H9 (cell line): ENCODE measurements at regions not wholly inside any gene's neighbourhood (a gene's known extent, or its start where the extent isn't known, plus 50 kb on each side); places are given as distances from the start of the nearest gene placed in this dataset.

ENCODE experiments used
- DNase-seq: peaks from one replicate; pipeline ENCODE4 v3.0.0-alpha.2; 2017
- H2AFZ ChIP-seq: one replicate; pipeline ENCODE4 v1.6.1; 2013; ENCODE audit warnings: mild to moderate bottlenecking, low read length, control low read depth, moderate library complexity
- H2AK5ac ChIP-seq: 2 replicates; pipeline ENCODE4 v1.6.1; 2013; ENCODE audit warnings: low read length, control low read depth, mixed read lengths; ENCODE audit not compliant: insufficient read length
- H2BK120ac ChIP-seq: one replicate; pipeline ENCODE4 v1.6.1; 2013; ENCODE audit warnings: low read depth, mild to moderate bottlenecking, low read length, control low read depth, inconsistent platforms; ENCODE audit not compliant: poor library complexity, severe bottlenecking
- H2BK12ac ChIP-seq: 2 replicates; pipeline ENCODE4 v1.6.1; 2013; ENCODE audit warnings: low read length, control low read depth, mixed read lengths, low read depth; ENCODE audit not compliant: insufficient read length
- H2BK15ac ChIP-seq: 2 replicates; pipeline ENCODE4 v1.6.1; 2013; ENCODE audit warnings: low read depth, low read length, control low read depth
- H2BK20ac ChIP-seq: one replicate; pipeline ENCODE4 v1.6.1; 2013; ENCODE audit warnings: low read depth, mild to moderate bottlenecking, low read length, control low read depth, inconsistent platforms; ENCODE audit not compliant: poor library complexity, severe bottlenecking
- H2BK5ac ChIP-seq: 2 replicates; pipeline ENCODE4 v1.6.1; 2013; ENCODE audit warnings: low read length, control low read depth, mixed read lengths; ENCODE audit not compliant: insufficient read length
- H3K14ac ChIP-seq: 2 replicates; pipeline ENCODE4 v1.6.1; 2013; ENCODE audit warnings: low read length, control low read depth; ENCODE audit not compliant: insufficient read depth
- H3K18ac ChIP-seq: 2 replicates; pipeline ENCODE4 v1.6.1; 2013; ENCODE audit warnings: low read depth, mild to moderate bottlenecking, mixed read lengths, low read length, control low read depth; ENCODE audit not compliant: insufficient read length
- H3K23ac ChIP-seq: 2 replicates; pipeline ENCODE4 v1.6.1; 2013; ENCODE audit warnings: low read length, control low read depth, mixed read lengths, low read depth; ENCODE audit not compliant: insufficient read length
- H3K23me2 ChIP-seq: 2 replicates; pipeline ENCODE4 v1.6.1; 2013; ENCODE audit warnings: low read depth, mild to moderate bottlenecking, mixed read lengths, low read length, control low read depth; ENCODE audit not compliant: insufficient read length, poor library complexity, severe bottlenecking
- H3K27ac ChIP-seq: 2 replicates; pipeline ENCODE4 v1.5.1; 2013; ENCODE audit warnings: low read length, control low read depth, mixed read lengths, low read depth; ENCODE audit not compliant: insufficient read length
- H3K27me3 ChIP-seq: 2 replicates; pipeline ENCODE4 v1.6.1; 2013; ENCODE audit warnings: low read length, control low read depth, inconsistent platforms; ENCODE audit not compliant: insufficient read depth
- H3K4ac ChIP-seq: 2 replicates; pipeline ENCODE4 v1.6.1; 2013; ENCODE audit warnings: low read depth, mild to moderate bottlenecking, control low read depth, inconsistent platforms, low read length, moderate library complexity
- H3K4me1 ChIP-seq: 2 replicates; pipeline ENCODE4 v1.6.1; 2013; ENCODE audit warnings: low read length, control low read depth, inconsistent platforms; ENCODE audit not compliant: insufficient read depth
- H3K4me2 ChIP-seq: 2 replicates; pipeline ENCODE4 v1.6.1; 2013; ENCODE audit warnings: low read length, control low read depth, mixed read lengths; ENCODE audit not compliant: insufficient read length, insufficient read depth
- H3K56ac ChIP-seq: 2 replicates; pipeline ENCODE4 v1.6.1; 2013; ENCODE audit warnings: low read depth, mild to moderate bottlenecking, mixed read lengths, low read length, control low read depth; ENCODE audit not compliant: insufficient read length
- H3K79me1 ChIP-seq: 2 replicates; pipeline ENCODE4 v1.6.1; 2013; ENCODE audit warnings: low read depth, mild to moderate bottlenecking, moderate library complexity, low read length, control low read depth, inconsistent platforms; ENCODE audit not compliant: insufficient read depth, poor library complexity, severe bottlenecking
- H3K79me2 ChIP-seq: 2 replicates; pipeline ENCODE4 v1.6.1; 2013; ENCODE audit warnings: low read length, control low read depth, inconsistent platforms; ENCODE audit not compliant: insufficient read depth
- H3K9ac ChIP-seq: 2 replicates; pipeline ENCODE4 v1.6.1; 2013; ENCODE audit warnings: low read length, control low read depth, mixed read lengths; ENCODE audit not compliant: insufficient read length; ENCODE audit errors: extremely low read depth
- H3K9me3 ChIP-seq: one replicate; pipeline ENCODE4 v1.6.1; 2013; ENCODE audit warnings: low read depth, low read length, inconsistent platforms; ENCODE audit not compliant: control insufficient read depth
- H3T11ph ChIP-seq: one replicate; pipeline ENCODE4 v1.6.1; 2013; ENCODE audit warnings: mild to moderate bottlenecking, low read length, control low read depth, inconsistent platforms
- H4K20me1 ChIP-seq: one replicate; pipeline ENCODE4 v1.6.1; 2013; ENCODE audit not compliant: control insufficient read depth, insufficient read length, insufficient read depth
- H4K5ac ChIP-seq: 2 replicates; pipeline ENCODE4 v1.6.1; 2013; ENCODE audit warnings: low read depth, mild to moderate bottlenecking, mixed read lengths, low read length, control low read depth; ENCODE audit not compliant: insufficient read length
- H4K8ac ChIP-seq: replicated peaks from 2 replicates; pipeline ENCODE4 v1.6.1; 2013; ENCODE audit warnings: low read length, control low read depth, mixed read lengths, low read depth; ENCODE audit not compliant: insufficient read length
- H4K91ac ChIP-seq: 2 replicates; pipeline ENCODE4 v1.6.1; 2013; ENCODE audit warnings: low read depth, mild to moderate bottlenecking, moderate library complexity, mixed read lengths, low read length, control low read depth; ENCODE audit not compliant: insufficient read length
- H3K27ac Mint-ChIP-seq, 3 experiments: 2 replicates in 2 of 3; 3 replicates in 1 of 3; pipeline ENCODE4 v1.8.0; 2020 to 2021; ENCODE audit warnings: mixed read lengths in 3 of 3, mild to moderate bottlenecking in 1 of 3, moderate library complexity in 1 of 3
- H3K27me3 Mint-ChIP-seq: 2 replicates; pipeline ENCODE4 v1.8.0; 2021; ENCODE audit warnings: low read depth, mild to moderate bottlenecking, moderate library complexity, mixed read lengths
- H3K36me3 Mint-ChIP-seq, 3 experiments: 2 replicates in 2 of 3; 3 replicates in 1 of 3; pipeline ENCODE4 v1.8.0; 2020 to 2021; ENCODE audit warnings: low read depth in 3 of 3, mixed read lengths in 3 of 3; ENCODE audit not compliant: insufficient read depth in 1 of 3
- H3K4me1 Mint-ChIP-seq, 2 experiments: 2 replicates each; pipeline ENCODE4 v1.8.0; 2020; ENCODE audit warnings: mixed read lengths in 2 of 2
- H3K4me3 Mint-ChIP-seq, 2 experiments: 2 replicates in 1 of 2; 3 replicates in 1 of 2; pipeline ENCODE4 v1.8.0; 2020 to 2021; ENCODE audit warnings: mild to moderate bottlenecking in 2 of 2, mixed read lengths in 2 of 2, moderate library complexity in 1 of 2
- H3K9me3 Mint-ChIP-seq, 2 experiments: 2 replicates in 1 of 2; 3 replicates in 1 of 2; pipeline ENCODE4 v1.8.0; 2020; ENCODE audit warnings: mild to moderate bottlenecking in 2 of 2, mixed read lengths in 2 of 2, moderate library complexity in 1 of 2
- CTCF ChIP-seq: fragments of 200-600 bp; sonication (generic); conservative IDR thresholded peaks from 3 replicates; pipeline ENCODE4 v1.8.0; 2021; ENCODE audit warnings: antibody characterized with exemption, mild to moderate bottlenecking
- WGBS: extraction: QIAGEN DNeasy Blood & Tissue Kit; methylation state at CpG from one replicate; pipeline ENCODE4 v1.1.7; 2013; ENCODE audit warnings: missing lambda C conversion rate, low lambda C conversion rate, mixed read lengths; ENCODE audit not compliant: insufficient read length; ENCODE audit errors: extremely low coverage; 5-methylcytosine and 5-hydroxymethylcytosine counted together

GRCh38 chr5:68644971-68645370, 429.4 kb downstream of the PIK3R1 start:
- no peak for DNase-seq
- Mint-ChIP-seq H3K27me3 (no peaks in the 10 kb centered on the region), H3K27ac (peak overlapping the region in 1 of 3 experiments; percentile 87; a peak in 2 of 7 replicates), H3K4me3 (no peak overlapping the region), H3K36me3 (no peaks in the 10 kb centered on the region), H3K4me1 (peaks cover 21 to 23% of the 10 kb centered on the region in 2 experiments), H3K9me3 (no peaks in the 10 kb centered on the region)
- H2BK12ac ChIP-seq = no peak overlapping the region
- H3K4me1 ChIP-seq = no peaks in the 10 kb centered on the region; the same call in 1 of the 2 replicates
- no peak overlapping the region for H2AK5ac ChIP-seq
- H3K79me1 ChIP-seq = no peaks in the 10 kb centered on the region
- H2AFZ ChIP-seq = no peak overlapping the region
- no peak overlapping the region for H2BK120ac ChIP-seq
- no peaks in the 10 kb centered on the region for H3K79me2 ChIP-seq
- H2BK20ac ChIP-seq = no peak overlapping the region
- H3K23ac ChIP-seq = no peak overlapping the region
- no CpG with 5 or more reads among the region's 3 CpGs for WGBS
- no peak overlapping the region for H4K8ac ChIP-seq
- H2BK5ac ChIP-seq = no peak overlapping the region
- no peak overlapping the region for H4K5ac ChIP-seq
- H3K4ac ChIP-seq = no peak overlapping the region
- H3K18ac ChIP-seq = no peak overlapping the region
- H3K27me3 ChIP-seq = no peaks in the 10 kb centered on the region
- H3T11ph ChIP-seq = no peak overlapping the region
- H4K20me1 ChIP-seq = no peaks in the 10 kb centered on the region
- H3K56ac ChIP-seq = no peak overlapping the region
- H3K9ac ChIP-seq = no peak overlapping the region
- H2BK15ac ChIP-seq = no peak overlapping the region
- H3K23me2 ChIP-seq = no peaks in the 10 kb centered on the region
- H3K4me2 ChIP-seq = no peak overlapping the region
- no peaks in the 10 kb centered on the region for H3K9me3 ChIP-seq
- no peak overlapping the region for H3K14ac ChIP-seq
- no peak overlapping the region for H4K91ac ChIP-seq
- no peak for TF ChIP-seq CTCF
- H3K27ac ChIP-seq = no peak overlapping the region
